ENCODE measurements at regions not wholly inside any gene's neighbourhood (a gene's known extent, or its start where the extent isn't known, plus 50 kb on each side); places are given as distances from the start of the nearest gene placed in this dataset.

DNA sequence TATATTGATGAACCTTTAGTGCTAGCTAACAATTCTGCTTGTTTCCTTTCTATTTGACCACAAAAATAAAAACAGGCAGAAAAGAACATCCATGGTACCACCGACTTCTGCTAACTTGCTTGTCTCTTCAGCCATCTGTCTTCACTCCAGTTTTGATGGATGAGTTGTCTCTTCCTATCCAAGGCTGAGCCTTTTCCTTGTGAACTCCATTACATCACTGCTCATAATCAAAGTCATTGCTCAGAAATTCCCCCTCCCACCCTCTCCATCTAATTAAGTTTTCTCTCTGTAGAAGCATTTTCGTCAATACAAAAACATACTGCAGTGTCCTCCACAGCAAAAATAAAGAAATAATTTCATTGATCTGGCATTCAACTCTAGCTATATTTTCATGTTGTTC is 184.4 kb downstream of the SPCS3 start:
- TF ChIP-seq POLR2AphosphoS5 (IDR thresholded peaks at IDR 0.05; ENCODE audit: low read depth, low read length), result no peak
- TF ChIP-seq TAF1 (IDR thresholded peaks at IDR 0.05; ENCODE audit: borderline replicate concordance, low read depth, low read length), result no peak
